WTC11 (cell line): ENCODE measurements at regions not wholly inside any gene's neighbourhood (a gene's known extent, or its start where the extent isn't known, plus 50 kb on each side); places are given as distances from the start of the nearest gene placed in this dataset.

Source experiments
- ATAC-seq: fragments of 200-7000 bp; cut with Tn5 transposase; 2 replicates; pipeline ENCODE4 v1.10.0; 2021; ENCODE audit warnings: mild to moderate bottlenecking, moderate library complexity
- CTCF ChIA-PET: fragments of 300-600 bp; sonication (Branson Sonifier 250); formaldehyde crosslinking; loops from one replicate; lab custom pipeline; 2021; ENCODE audit warnings: antibody characterized with exemption; lab: Charles Lee
- POLR2A ChIA-PET: fragments of 350-600 bp; sonication (Branson Sonifier 250); formaldehyde crosslinking; loops from one replicate; lab custom pipeline; 2021; ENCODE audit warnings: antibody characterized with exemption; lab: Charles Lee
- DNase-seq: peaks from one replicate; pipeline ENCODE4 v3.0.0; 2021; ENCODE audit warnings: low spot score
- H3K27ac Mint-ChIP-seq: 2 replicates; pipeline ENCODE4 v1.8.0; 2021; ENCODE audit warnings: mixed read lengths
- H3K27me3 Mint-ChIP-seq: 2 replicates; pipeline ENCODE4 v1.8.0; 2021; ENCODE audit warnings: low read depth, mild to moderate bottlenecking, moderate library complexity, mixed read lengths
- H3K36me3 Mint-ChIP-seq: 2 replicates; pipeline ENCODE4 v1.8.0; 2021; ENCODE audit warnings: mixed read lengths
- H3K4me1 Mint-ChIP-seq: 2 replicates; pipeline ENCODE4 v1.8.0; 2022; ENCODE audit warnings: mixed read lengths
- H3K4me3 Mint-ChIP-seq: 2 replicates; pipeline ENCODE4 v1.8.0; 2021; ENCODE audit warnings: mild to moderate bottlenecking, moderate library complexity, mixed read lengths
- H3K9me3 Mint-ChIP-seq: 2 replicates; pipeline ENCODE4 v1.8.0; 2021; ENCODE audit warnings: mixed read lengths
- ELF4 ChIP-seq: sonication (generic); formaldehyde crosslinking; IDR thresholded peaks from 2 replicates; pipeline ENCODE4 v1.8.1; 2022; ENCODE audit warnings: low read depth, mild to moderate bottlenecking, moderate library complexity, missing genetic modification reagents
- ESRRA ChIP-seq: sonication (generic); formaldehyde crosslinking; IDR thresholded peaks from 2 replicates; pipeline ENCODE4 v1.8.1; 2022; ENCODE audit warnings: mild to moderate bottlenecking, missing genetic modification reagents, borderline replicate concordance
- JAZF1 ChIP-seq: fragments of 250-450 bp; sonication (Bioruptor Pico); IDR thresholded peaks from 2 replicates; pipeline ENCODE4 v1.9.0; 2021; ENCODE audit warnings: moderate library complexity, mild to moderate bottlenecking, inconsistent platforms
- NR1H2 ChIP-seq: sonication (generic); formaldehyde crosslinking; IDR thresholded peaks from 2 replicates; pipeline ENCODE4 v1.9.0; 2021; ENCODE audit warnings: mild to moderate bottlenecking, moderate library complexity, missing genetic modification reagents
- NR3C1 ChIP-seq: sonication (generic); formaldehyde crosslinking; conservative IDR thresholded peaks from 2 replicates; pipeline ENCODE4 v1.8.1; 2023; ENCODE audit warnings: low read depth, mild to moderate bottlenecking, missing genetic modification reagents
- SOX15 ChIP-seq: fragments of 250-450 bp; sonication (Bioruptor Pico); IDR thresholded peaks from 2 replicates; pipeline ENCODE4 v1.9.0; 2021; ENCODE audit warnings: mild to moderate bottlenecking
- ZBTB21 ChIP-seq: sonication (generic); formaldehyde crosslinking; IDR thresholded peaks from 2 replicates; pipeline ENCODE4 v1.8.1; 2023; ENCODE audit warnings: mild to moderate bottlenecking, missing genetic modification reagents, borderline replicate concordance
- ZNF416 ChIP-seq: fragments of 250-450 bp; sonication (Bioruptor Pico); IDR thresholded peaks from 2 replicates; pipeline ENCODE4 v1.9.0; 2021; ENCODE audit warnings: mild to moderate bottlenecking, inconsistent platforms
- TF ChIP-seq, protein P1 (sequence below): sonication (generic); formaldehyde crosslinking; IDR thresholded peaks from 2 replicates; pipeline ENCODE4 v1.8.0; 2022; ENCODE audit warnings: missing genetic modification reagents
- TF ChIP-seq, protein P2 (sequence below): sonication (generic); formaldehyde crosslinking; IDR thresholded peaks from 2 replicates; pipeline ENCODE4 v1.8.1; 2022; ENCODE audit warnings: low read depth, mild to moderate bottlenecking, moderate library complexity, missing genetic modification reagents, borderline replicate concordance
- TF ChIP-seq, protein P3 (sequence below): sonication (generic); formaldehyde crosslinking; conservative IDR thresholded peaks from 2 replicates; pipeline ENCODE4 v1.8.1; 2023; ENCODE audit warnings: mild to moderate bottlenecking, low read depth, missing genetic modification reagents, moderate library complexity
- TF ChIP-seq, protein P4 (sequence below): sonication (generic); formaldehyde crosslinking; IDR thresholded peaks from 2 replicates; pipeline ENCODE4 v1.8.0; 2022; ENCODE audit warnings: mild to moderate bottlenecking, missing genetic modification reagents
- TF ChIP-seq, protein P5 (sequence below): sonication (generic); formaldehyde crosslinking; IDR thresholded peaks from 2 replicates; pipeline ENCODE4 v1.8.1; 2022; ENCODE audit warnings: mild to moderate bottlenecking, moderate library complexity, missing genetic modification reagents
- TF ChIP-seq, protein P6 (sequence below): fragments of 250-450 bp; sonication (Bioruptor Pico); IDR thresholded peaks from 2 replicates; pipeline ENCODE4 v1.9.0; 2021; ENCODE audit warnings: mild to moderate bottlenecking
- TF ChIP-seq, protein P7 (sequence below): sonication (generic); formaldehyde crosslinking; conservative IDR thresholded peaks from 2 replicates; pipeline ENCODE4 v1.8.1; 2022; ENCODE audit warnings: mild to moderate bottlenecking, missing genetic modification reagents
- TF ChIP-seq, protein P8 (sequence below): fragments of 250-450 bp; sonication (Bioruptor Pico); IDR thresholded peaks from 2 replicates; pipeline ENCODE4 v1.9.0; 2021; ENCODE audit warnings: mild to moderate bottlenecking, borderline replicate concordance
- TF ChIP-seq, protein P9 (sequence below): sonication (generic); formaldehyde crosslinking; IDR thresholded peaks from 2 replicates; pipeline ENCODE4 v1.8.1; 2023; ENCODE audit warnings: mild to moderate bottlenecking, moderate library complexity, missing genetic modification reagents

DNA sequence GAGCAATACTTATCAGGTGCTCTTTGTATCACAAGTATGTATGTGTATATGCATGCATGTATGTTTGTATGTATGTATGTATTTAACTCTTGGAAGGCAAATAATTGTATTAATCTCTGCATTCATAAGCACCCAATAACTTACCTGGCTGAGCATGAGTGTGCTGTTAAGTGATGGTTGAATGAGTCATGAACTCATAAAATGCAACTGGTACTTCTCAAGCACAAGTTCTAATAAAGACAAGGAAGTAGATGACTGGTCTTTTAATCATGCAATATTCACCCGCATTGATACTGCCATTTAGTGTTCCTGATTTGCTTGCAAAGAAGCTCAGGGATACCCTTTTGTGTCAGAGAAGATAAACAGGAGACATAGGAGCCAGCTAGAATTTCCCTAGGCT lies 204.9 kb upstream of the TRPM3 start:
- H3K36me3 Mint-ChIP-seq = no peaks in the 10 kb centered on the region
- H3K27me3 Mint-ChIP-seq = no peaks in the 10 kb centered on the region; the same call in 1 of the 2 replicates
- no peak for DNase-seq
- TF ChIP-seq JAZF1 = no peak
- TF ChIP-seq ZNF416 = no peak
- TF ChIP-seq, protein P1, sequence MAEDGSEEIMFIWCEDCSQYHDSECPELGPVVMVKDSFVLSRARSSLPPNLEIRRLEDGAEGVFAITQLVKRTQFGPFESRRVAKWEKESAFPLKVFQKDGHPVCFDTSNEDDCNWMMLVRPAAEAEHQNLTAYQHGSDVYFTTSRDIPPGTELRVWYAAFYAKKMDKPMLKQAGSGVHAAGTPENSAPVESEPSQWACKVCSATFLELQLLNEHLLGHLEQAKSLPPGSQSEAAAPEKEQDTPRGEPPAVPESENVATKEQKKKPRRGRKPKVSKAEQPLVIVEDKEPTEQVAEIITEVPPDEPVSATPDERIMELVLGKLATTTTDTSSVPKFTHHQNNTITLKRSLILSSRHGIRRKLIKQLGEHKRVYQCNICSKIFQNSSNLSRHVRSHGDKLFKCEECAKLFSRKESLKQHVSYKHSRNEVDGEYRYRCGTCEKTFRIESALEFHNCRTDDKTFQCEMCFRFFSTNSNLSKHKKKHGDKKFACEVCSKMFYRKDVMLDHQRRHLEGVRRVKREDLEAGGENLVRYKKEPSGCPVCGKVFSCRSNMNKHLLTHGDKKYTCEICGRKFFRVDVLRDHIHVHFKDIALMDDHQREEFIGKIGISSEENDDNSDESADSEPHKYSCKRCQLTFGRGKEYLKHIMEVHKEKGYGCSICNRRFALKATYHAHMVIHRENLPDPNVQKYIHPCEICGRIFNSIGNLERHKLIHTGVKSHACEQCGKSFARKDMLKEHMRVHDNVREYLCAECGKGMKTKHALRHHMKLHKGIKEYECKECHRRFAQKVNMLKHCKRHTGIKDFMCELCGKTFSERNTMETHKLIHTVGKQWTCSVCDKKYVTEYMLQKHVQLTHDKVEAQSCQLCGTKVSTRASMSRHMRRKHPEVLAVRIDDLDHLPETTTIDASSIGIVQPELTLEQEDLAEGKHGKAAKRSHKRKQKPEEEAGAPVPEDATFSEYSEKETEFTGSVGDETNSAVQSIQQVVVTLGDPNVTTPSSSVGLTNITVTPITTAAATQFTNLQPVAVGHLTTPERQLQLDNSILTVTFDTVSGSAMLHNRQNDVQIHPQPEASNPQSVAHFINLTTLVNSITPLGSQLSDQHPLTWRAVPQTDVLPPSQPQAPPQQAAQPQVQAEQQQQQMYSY (CRISPR knock-in tag) = no peak
- TF ChIP-seq, protein P2, sequence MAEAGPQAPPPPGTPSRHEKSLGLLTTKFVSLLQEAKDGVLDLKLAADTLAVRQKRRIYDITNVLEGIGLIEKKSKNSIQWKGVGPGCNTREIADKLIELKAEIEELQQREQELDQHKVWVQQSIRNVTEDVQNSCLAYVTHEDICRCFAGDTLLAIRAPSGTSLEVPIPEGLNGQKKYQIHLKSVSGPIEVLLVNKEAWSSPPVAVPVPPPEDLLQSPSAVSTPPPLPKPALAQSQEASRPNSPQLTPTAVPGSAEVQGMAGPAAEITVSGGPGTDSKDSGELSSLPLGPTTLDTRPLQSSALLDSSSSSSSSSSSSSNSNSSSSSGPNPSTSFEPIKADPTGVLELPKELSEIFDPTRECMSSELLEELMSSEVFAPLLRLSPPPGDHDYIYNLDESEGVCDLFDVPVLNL (CRISPR knock-in tag) = no peak
- no peak for TF ChIP-seq ELF4
- TF ChIP-seq, protein P3, sequence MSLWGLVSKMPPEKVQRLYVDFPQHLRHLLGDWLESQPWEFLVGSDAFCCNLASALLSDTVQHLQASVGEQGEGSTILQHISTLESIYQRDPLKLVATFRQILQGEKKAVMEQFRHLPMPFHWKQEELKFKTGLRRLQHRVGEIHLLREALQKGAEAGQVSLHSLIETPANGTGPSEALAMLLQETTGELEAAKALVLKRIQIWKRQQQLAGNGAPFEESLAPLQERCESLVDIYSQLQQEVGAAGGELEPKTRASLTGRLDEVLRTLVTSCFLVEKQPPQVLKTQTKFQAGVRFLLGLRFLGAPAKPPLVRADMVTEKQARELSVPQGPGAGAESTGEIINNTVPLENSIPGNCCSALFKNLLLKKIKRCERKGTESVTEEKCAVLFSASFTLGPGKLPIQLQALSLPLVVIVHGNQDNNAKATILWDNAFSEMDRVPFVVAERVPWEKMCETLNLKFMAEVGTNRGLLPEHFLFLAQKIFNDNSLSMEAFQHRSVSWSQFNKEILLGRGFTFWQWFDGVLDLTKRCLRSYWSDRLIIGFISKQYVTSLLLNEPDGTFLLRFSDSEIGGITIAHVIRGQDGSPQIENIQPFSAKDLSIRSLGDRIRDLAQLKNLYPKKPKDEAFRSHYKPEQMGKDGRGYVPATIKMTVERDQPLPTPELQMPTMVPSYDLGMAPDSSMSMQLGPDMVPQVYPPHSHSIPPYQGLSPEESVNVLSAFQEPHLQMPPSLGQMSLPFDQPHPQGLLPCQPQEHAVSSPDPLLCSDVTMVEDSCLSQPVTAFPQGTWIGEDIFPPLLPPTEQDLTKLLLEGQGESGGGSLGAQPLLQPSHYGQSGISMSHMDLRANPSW (CRISPR knock-in tag) = no peak
- TF ChIP-seq SOX15 (CRISPR knock-in tag) = no peak
- no peak for TF ChIP-seq NR1H2 (CRISPR knock-in tag)
- TF ChIP-seq, protein P4, sequence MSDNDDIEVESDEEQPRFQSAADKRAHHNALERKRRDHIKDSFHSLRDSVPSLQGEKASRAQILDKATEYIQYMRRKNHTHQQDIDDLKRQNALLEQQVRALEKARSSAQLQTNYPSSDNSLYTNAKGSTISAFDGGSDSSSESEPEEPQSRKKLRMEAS (CRISPR knock-in tag) = no peak
- no peak for TF ChIP-seq NR3C1 (CRISPR knock-in tag)
- TF ChIP-seq ESRRA (CRISPR knock-in tag) = no peak
- no peak overlapping the region for H3K27ac Mint-ChIP-seq
- H3K9me3 Mint-ChIP-seq = no peaks in the 10 kb centered on the region
- ATAC-seq = no peak
- no peak overlapping the region for H3K4me3 Mint-ChIP-seq
- CTCF ChIA-PET = no interaction called here
- POLR2A ChIA-PET = no interaction called here
- no peaks in the 10 kb centered on the region for H3K4me1 Mint-ChIP-seq

DNA sequence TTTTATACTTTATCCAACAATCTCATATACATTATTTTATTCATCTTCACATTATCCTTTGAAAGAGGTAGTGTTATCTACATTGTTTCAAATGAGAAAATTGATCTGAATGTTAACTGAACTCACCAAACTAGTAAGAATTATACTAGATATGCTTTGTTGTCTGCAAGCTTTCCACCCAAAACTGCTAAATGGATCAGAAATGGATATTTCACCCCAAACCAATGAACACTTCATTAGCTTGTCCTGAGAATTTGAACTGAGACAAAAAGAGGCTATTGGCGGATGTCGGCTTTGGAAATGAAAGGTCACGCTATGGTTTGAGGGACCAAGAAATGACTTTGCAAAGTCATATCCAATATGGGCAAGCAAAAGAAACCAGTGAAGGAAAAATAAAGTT lies 201.9 kb upstream of the TRPM3 start:
- DNase-seq (no peak), ATAC-seq (no peak)
- H3K4me1 Mint-ChIP-seq = no peaks in the 10 kb centered on the region
- H3K4me3 Mint-ChIP-seq = no peak overlapping the region
- ChIA-PET CTCF (no interaction called here), POLR2A (no interaction called here)
- no peak overlapping the region for H3K27ac Mint-ChIP-seq
- no peaks in the 10 kb centered on the region for H3K36me3 Mint-ChIP-seq
- no peaks in the 10 kb centered on the region for H3K9me3 Mint-ChIP-seq
- no peaks in the 10 kb centered on the region; the same call in 1 of the 2 replicates for H3K27me3 Mint-ChIP-seq
- TF ChIP-seq, protein P5, sequence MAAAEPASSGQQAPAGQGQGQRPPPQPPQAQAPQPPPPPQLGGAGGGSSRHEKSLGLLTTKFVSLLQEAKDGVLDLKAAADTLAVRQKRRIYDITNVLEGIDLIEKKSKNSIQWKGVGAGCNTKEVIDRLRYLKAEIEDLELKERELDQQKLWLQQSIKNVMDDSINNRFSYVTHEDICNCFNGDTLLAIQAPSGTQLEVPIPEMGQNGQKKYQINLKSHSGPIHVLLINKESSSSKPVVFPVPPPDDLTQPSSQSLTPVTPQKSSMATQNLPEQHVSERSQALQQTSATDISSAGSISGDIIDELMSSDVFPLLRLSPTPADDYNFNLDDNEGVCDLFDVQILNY = no peak
- TF ChIP-seq, protein P6, sequence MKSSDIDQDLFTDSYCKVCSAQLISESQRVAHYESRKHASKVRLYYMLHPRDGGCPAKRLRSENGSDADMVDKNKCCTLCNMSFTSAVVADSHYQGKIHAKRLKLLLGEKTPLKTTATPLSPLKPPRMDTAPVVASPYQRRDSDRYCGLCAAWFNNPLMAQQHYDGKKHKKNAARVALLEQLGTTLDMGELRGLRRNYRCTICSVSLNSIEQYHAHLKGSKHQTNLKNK (CRISPR knock-in tag) = no peak
- no peak for TF ChIP-seq ZBTB21
- TF ChIP-seq, protein P7, sequence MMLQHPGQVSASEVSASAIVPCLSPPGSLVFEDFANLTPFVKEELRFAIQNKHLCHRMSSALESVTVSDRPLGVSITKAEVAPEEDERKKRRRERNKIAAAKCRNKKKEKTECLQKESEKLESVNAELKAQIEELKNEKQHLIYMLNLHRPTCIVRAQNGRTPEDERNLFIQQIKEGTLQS = no peak
- TF ChIP-seq ZNF416 = no peak
- TF ChIP-seq, protein P8, sequence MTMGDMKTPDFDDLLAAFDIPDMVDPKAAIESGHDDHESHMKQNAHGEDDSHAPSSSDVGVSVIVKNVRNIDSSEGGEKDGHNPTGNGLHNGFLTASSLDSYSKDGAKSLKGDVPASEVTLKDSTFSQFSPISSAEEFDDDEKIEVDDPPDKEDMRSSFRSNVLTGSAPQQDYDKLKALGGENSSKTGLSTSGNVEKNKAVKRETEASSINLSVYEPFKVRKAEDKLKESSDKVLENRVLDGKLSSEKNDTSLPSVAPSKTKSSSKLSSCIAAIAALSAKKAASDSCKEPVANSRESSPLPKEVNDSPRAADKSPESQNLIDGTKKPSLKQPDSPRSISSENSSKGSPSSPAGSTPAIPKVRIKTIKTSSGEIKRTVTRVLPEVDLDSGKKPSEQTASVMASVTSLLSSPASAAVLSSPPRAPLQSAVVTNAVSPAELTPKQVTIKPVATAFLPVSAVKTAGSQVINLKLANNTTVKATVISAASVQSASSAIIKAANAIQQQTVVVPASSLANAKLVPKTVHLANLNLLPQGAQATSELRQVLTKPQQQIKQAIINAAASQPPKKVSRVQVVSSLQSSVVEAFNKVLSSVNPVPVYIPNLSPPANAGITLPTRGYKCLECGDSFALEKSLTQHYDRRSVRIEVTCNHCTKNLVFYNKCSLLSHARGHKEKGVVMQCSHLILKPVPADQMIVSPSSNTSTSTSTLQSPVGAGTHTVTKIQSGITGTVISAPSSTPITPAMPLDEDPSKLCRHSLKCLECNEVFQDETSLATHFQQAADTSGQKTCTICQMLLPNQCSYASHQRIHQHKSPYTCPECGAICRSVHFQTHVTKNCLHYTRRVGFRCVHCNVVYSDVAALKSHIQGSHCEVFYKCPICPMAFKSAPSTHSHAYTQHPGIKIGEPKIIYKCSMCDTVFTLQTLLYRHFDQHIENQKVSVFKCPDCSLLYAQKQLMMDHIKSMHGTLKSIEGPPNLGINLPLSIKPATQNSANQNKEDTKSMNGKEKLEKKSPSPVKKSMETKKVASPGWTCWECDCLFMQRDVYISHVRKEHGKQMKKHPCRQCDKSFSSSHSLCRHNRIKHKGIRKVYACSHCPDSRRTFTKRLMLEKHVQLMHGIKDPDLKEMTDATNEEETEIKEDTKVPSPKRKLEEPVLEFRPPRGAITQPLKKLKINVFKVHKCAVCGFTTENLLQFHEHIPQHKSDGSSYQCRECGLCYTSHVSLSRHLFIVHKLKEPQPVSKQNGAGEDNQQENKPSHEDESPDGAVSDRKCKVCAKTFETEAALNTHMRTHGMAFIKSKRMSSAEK (CRISPR knock-in tag) = no peak
- TF ChIP-seq NR1H2 (CRISPR knock-in tag) = no peak
- TF ChIP-seq, protein P9, sequence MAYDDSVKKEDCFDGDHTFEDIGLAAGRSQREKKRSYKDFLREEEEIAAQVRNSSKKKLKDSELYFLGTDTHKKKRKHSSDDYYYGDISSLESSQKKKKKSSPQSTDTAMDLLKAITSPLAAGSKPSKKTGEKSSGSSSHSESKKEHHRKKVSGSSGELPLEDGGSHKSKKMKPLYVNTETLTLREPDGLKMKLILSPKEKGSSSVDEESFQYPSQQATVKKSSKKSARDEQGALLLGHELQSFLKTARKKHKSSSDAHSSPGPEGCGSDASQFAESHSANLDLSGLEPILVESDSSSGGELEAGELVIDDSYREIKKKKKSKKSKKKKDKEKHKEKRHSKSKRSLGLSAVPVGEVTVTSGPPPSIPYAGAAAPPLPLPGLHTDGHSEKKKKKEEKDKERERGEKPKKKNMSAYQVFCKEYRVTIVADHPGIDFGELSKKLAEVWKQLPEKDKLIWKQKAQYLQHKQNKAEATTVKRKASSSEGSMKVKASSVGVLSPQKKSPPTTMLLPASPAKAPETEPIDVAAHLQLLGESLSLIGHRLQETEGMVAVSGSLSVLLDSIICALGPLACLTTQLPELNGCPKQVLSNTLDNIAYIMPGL = no peak
